ENCODE measurements at regions not wholly inside any gene's neighbourhood (a gene's known extent, or its start where the extent isn't known, plus 50 kb on each side); places are given as distances from the start of the nearest gene placed in this dataset.

- no peak for DNase-seq (ENCODE audit: low read depth)
- no peak overlapping the region for H3K4me3 ChIP-seq (ENCODE audit: low read depth, low read length)
- no peak for TF ChIP-seq CTCF (IDR thresholded peaks at IDR 0.05; ENCODE audit: low read depth, low read length, missing control alignments)
Observed at GRCh38 chr1:22290157-22290556, 147.3 kb upstream of the WNT4 start.

- no peak for DNase-seq (ENCODE audit: low read depth)
- TF ChIP-seq CTCF (IDR thresholded peaks at IDR 0.05; ENCODE audit: low read depth, low read length, missing control alignments): no peak
- H3K4me3 ChIP-seq (ENCODE audit: low read depth, low read length): no peak overlapping the region
Observed at GRCh38 chr1:22290611-22291010, 147.7 kb upstream of the WNT4 start.

- DNase-seq (ENCODE audit: low read depth): no peak
- TF ChIP-seq CTCF (IDR thresholded peaks at IDR 0.05; ENCODE audit: low read depth, low read length, missing control alignments): no peak
- no peak overlapping the region for H3K4me3 ChIP-seq (ENCODE audit: low read depth, low read length)
Observed at GRCh38 chr1:22291057-22291456, 148.2 kb upstream of the WNT4 start.

- no peak for TF ChIP-seq CTCF (IDR thresholded peaks at IDR 0.05; ENCODE audit: low read depth, low read length, missing control alignments)
- DNase-seq (ENCODE audit: low read depth): no peak
- H3K4me3 ChIP-seq (ENCODE audit: low read depth, low read length): no peak overlapping the region
Observed at GRCh38 chr1:22291494-22291893, 148.6 kb upstream of the WNT4 start.

GRCh38 chr1:22292011-22292788 lies 149.3 kb upstream of the WNT4 start:
- TF ChIP-seq CTCF (IDR thresholded peaks at IDR 0.05; ENCODE audit: low read depth, low read length, missing control alignments): no peak
- H3K4me3 ChIP-seq (ENCODE audit: low read depth, low read length): no peak overlapping the region
- DNase-seq (ENCODE audit: low read depth): no peak

- no peak overlapping the region for H3K4me3 ChIP-seq (ENCODE audit: low read depth, low read length)
- TF ChIP-seq CTCF (IDR thresholded peaks at IDR 0.05; ENCODE audit: low read depth, low read length, missing control alignments): no peak
- DNase-seq (ENCODE audit: low read depth): no peak
Observed at GRCh38 chr1:22295396-22295795, 152.5 kb upstream of the WNT4 start.

- H3K4me3 ChIP-seq (ENCODE audit: low read depth, low read length): no peak overlapping the region
- no peak for DNase-seq (ENCODE audit: low read depth)
- TF ChIP-seq CTCF (IDR thresholded peaks at IDR 0.05; ENCODE audit: low read depth, low read length, missing control alignments): no peak
Observed at GRCh38 chr1:22295856-22296255, 153.0 kb upstream of the WNT4 start.
